WTC11 (cell line): ENCODE measurements at regions not wholly inside any gene's neighbourhood (a gene's known extent, or its start where the extent isn't known, plus 50 kb on each side); places are given as distances from the start of the nearest gene placed in this dataset.

Experiments used
- ATAC-seq: fragments of 200-7000 bp; cut with Tn5 transposase; 2 replicates; pipeline ENCODE4 v1.10.0; 2021; ENCODE audit warnings: mild to moderate bottlenecking, moderate library complexity
- CTCF ChIA-PET: fragments of 300-600 bp; sonication (Branson Sonifier 250); formaldehyde crosslinking; loops from one replicate; lab custom pipeline; 2021; ENCODE audit warnings: antibody characterized with exemption; lab: Charles Lee
- POLR2A ChIA-PET: fragments of 350-600 bp; sonication (Branson Sonifier 250); formaldehyde crosslinking; loops from one replicate; lab custom pipeline; 2021; ENCODE audit warnings: antibody characterized with exemption; lab: Charles Lee
- DNase-seq: peaks from one replicate; pipeline ENCODE4 v3.0.0; 2021; ENCODE audit warnings: low spot score
- H3K27ac Mint-ChIP-seq: 2 replicates; pipeline ENCODE4 v1.8.0; 2021; ENCODE audit warnings: mixed read lengths
- H3K27me3 Mint-ChIP-seq: 2 replicates; pipeline ENCODE4 v1.8.0; 2021; ENCODE audit warnings: low read depth, mild to moderate bottlenecking, moderate library complexity, mixed read lengths
- H3K36me3 Mint-ChIP-seq: 2 replicates; pipeline ENCODE4 v1.8.0; 2021; ENCODE audit warnings: mixed read lengths
- H3K4me1 Mint-ChIP-seq: 2 replicates; pipeline ENCODE4 v1.8.0; 2022; ENCODE audit warnings: mixed read lengths
- H3K4me3 Mint-ChIP-seq: 2 replicates; pipeline ENCODE4 v1.8.0; 2021; ENCODE audit warnings: mild to moderate bottlenecking, moderate library complexity, mixed read lengths
- H3K9me3 Mint-ChIP-seq: 2 replicates; pipeline ENCODE4 v1.8.0; 2021; ENCODE audit warnings: mixed read lengths
- AFF4 ChIP-seq: sonication (generic); formaldehyde crosslinking; IDR thresholded peaks from 2 replicates; pipeline ENCODE4 v1.8.1; 2023; ENCODE audit warnings: mild to moderate bottlenecking, missing genetic modification reagents, borderline replicate concordance
- ARID4B ChIP-seq: sonication (generic); formaldehyde crosslinking; IDR thresholded peaks from 2 replicates; pipeline ENCODE4 v1.8.0; 2023; ENCODE audit warnings: missing genetic modification reagents, mild to moderate bottlenecking, borderline replicate concordance
- E2F5 ChIP-seq: sonication (generic); formaldehyde crosslinking; IDR thresholded peaks from 2 replicates; pipeline ENCODE4 v1.8.1; 2022; ENCODE audit warnings: mild to moderate bottlenecking, moderate library complexity, missing genetic modification reagents
- HMGXB4 ChIP-seq: sonication (generic); formaldehyde crosslinking; IDR thresholded peaks from 2 replicates; pipeline ENCODE4 v1.8.1; 2023; ENCODE audit warnings: mild to moderate bottlenecking, moderate library complexity, missing genetic modification reagents
- IRF1 ChIP-seq: sonication (generic); formaldehyde crosslinking; IDR thresholded peaks from 2 replicates; pipeline ENCODE4 v1.8.0; 2023; ENCODE audit warnings: missing genetic modification reagents
- JAZF1 ChIP-seq: fragments of 250-450 bp; sonication (Bioruptor Pico); IDR thresholded peaks from 2 replicates; pipeline ENCODE4 v1.9.0; 2021; ENCODE audit warnings: moderate library complexity, mild to moderate bottlenecking, inconsistent platforms
- MYBL2 ChIP-seq: sonication (generic); formaldehyde crosslinking; IDR thresholded peaks from 2 replicates; pipeline ENCODE4 v1.8.1; 2023; ENCODE audit warnings: mild to moderate bottlenecking, moderate library complexity, missing genetic modification reagents
- NFYB ChIP-seq: sonication (generic); formaldehyde crosslinking; conservative IDR thresholded peaks from 2 replicates; pipeline ENCODE4 v1.8.0; 2022; ENCODE audit warnings: low read depth, missing genetic modification reagents
- PRDM15 ChIP-seq: sonication (generic); formaldehyde crosslinking; IDR thresholded peaks from 2 replicates; pipeline ENCODE4 v1.8.0; 2022; ENCODE audit warnings: missing genetic modification reagents
- SMAD3 ChIP-seq: sonication (generic); formaldehyde crosslinking; IDR thresholded peaks from 2 replicates; pipeline ENCODE4 v1.8.0; 2022; ENCODE audit warnings: missing genetic modification reagents, mild to moderate bottlenecking, borderline replicate concordance
- STAT6 ChIP-seq: sonication (generic); formaldehyde crosslinking; conservative IDR thresholded peaks from 2 replicates; pipeline ENCODE4 v1.8.1; 2023; ENCODE audit warnings: mild to moderate bottlenecking, low read depth, missing genetic modification reagents, moderate library complexity
- ZNF138 ChIP-seq: sonication (generic); formaldehyde crosslinking; conservative IDR thresholded peaks from 2 replicates; pipeline ENCODE4 v1.8.1; 2022; ENCODE audit warnings: mild to moderate bottlenecking, moderate library complexity, missing genetic modification reagents
- ZNF219 ChIP-seq: sonication (generic); formaldehyde crosslinking; IDR thresholded peaks from 2 replicates; pipeline ENCODE4 v1.8.0; 2023; ENCODE audit warnings: missing genetic modification reagents, mild to moderate bottlenecking, borderline replicate concordance
- ZNF263 ChIP-seq: sonication (generic); formaldehyde crosslinking; IDR thresholded peaks from 2 replicates; pipeline ENCODE4 v1.8.1; 2022; ENCODE audit warnings: low read depth, mild to moderate bottlenecking, moderate library complexity, missing genetic modification reagents
- ZNF396 ChIP-seq: fragments of 250-450 bp; sonication (Bioruptor Pico); IDR thresholded peaks from 2 replicates; pipeline ENCODE4 v1.8.0; 2021; ENCODE audit warnings: mild to moderate bottlenecking, moderate library complexity, borderline replicate concordance

- TF ChIP-seq HMGXB4 (CRISPR knock-in tag), result no peak
- TF ChIP-seq NFYB (CRISPR knock-in tag), result no peak
Observed at GRCh38 chr4:85209161-85209560, 242.7 kb upstream of the WDFY3 start (continued).

- POLR2A ChIA-PET, result no interaction called here
- no peaks in the 10 kb centered on the region for H3K4me1 Mint-ChIP-seq
- TF ChIP-seq ZNF219, result no peak
- TF ChIP-seq SMAD3 (CRISPR knock-in tag), result no peak
- TF ChIP-seq JAZF1 (CRISPR knock-in tag), result no peak
- TF ChIP-seq ZNF396 (CRISPR knock-in tag), result no peak
- no peak for TF ChIP-seq PRDM15 (CRISPR knock-in tag)
- no peak for TF ChIP-seq ZNF138 (CRISPR knock-in tag)
- TF ChIP-seq ZNF263, result no peak
- no peak for TF ChIP-seq IRF1 (CRISPR knock-in tag)
- no peak for TF ChIP-seq STAT6
- no peak for TF ChIP-seq MYBL2 (CRISPR knock-in tag)
- TF ChIP-seq AFF4 (CRISPR knock-in tag), result no peak
- no peak for TF ChIP-seq E2F5 (CRISPR knock-in tag)
- no peak for TF ChIP-seq HMGXB4 (CRISPR knock-in tag)
- no peak for TF ChIP-seq ARID4B (CRISPR knock-in tag)
Observed at GRCh38 chr4:85210353-85210752, 243.9 kb upstream of the WDFY3 start.

More at GRCh38 chr4:85210353-85210752, 243.9 kb upstream of the WDFY3 start:
- no peak for ATAC-seq
- DNase-seq, result no peak
- H3K27ac Mint-ChIP-seq, result no peak overlapping the region
- H3K9me3 Mint-ChIP-seq, result peaks cover 61% of the 10 kb centered on the region
- no peak overlapping the region for H3K4me3 Mint-ChIP-seq
- CTCF ChIA-PET, result no interaction called here
- peaks cover 3% of the 10 kb centered on the region; the same call in 1 of the 2 replicates for H3K36me3 Mint-ChIP-seq
- H3K27me3 Mint-ChIP-seq, result peaks cover 4% of the 10 kb centered on the region
